OCI-LY1 (cell line): ENCODE measurements at regions not wholly inside any gene's neighbourhood (a gene's known extent, or its start where the extent isn't known, plus 50 kb on each side); places are given as distances from the start of the nearest gene placed in this dataset.

ENCODE experiments used
- EZH2 ChIP-seq: fragments of 200-600 bp; sonication (generic), shearing (Covaris generic); IDR thresholded peaks from 2 replicates; pipeline ENCODE4 v1.8.0; 2017; ENCODE audit warnings: borderline replicate concordance, mixed run types, mild to moderate bottlenecking, antibody characterized with exemption, low read length, moderate library complexity, mixed read lengths
- TF ChIP-seq, protein P1 (sequence below): fragments of 200-600 bp; sonication (generic), shearing (Covaris generic); IDR thresholded peaks from 2 replicates; pipeline ENCODE4 v1.5.1; 2017; ENCODE audit warnings: mild to moderate bottlenecking, antibody characterized with exemption, low read length, moderate library complexity, mixed read lengths

GRCh38 chr1:166261511-166261910, 94.7 kb upstream of the FAM78B start:
- TF ChIP-seq, protein P1, sequence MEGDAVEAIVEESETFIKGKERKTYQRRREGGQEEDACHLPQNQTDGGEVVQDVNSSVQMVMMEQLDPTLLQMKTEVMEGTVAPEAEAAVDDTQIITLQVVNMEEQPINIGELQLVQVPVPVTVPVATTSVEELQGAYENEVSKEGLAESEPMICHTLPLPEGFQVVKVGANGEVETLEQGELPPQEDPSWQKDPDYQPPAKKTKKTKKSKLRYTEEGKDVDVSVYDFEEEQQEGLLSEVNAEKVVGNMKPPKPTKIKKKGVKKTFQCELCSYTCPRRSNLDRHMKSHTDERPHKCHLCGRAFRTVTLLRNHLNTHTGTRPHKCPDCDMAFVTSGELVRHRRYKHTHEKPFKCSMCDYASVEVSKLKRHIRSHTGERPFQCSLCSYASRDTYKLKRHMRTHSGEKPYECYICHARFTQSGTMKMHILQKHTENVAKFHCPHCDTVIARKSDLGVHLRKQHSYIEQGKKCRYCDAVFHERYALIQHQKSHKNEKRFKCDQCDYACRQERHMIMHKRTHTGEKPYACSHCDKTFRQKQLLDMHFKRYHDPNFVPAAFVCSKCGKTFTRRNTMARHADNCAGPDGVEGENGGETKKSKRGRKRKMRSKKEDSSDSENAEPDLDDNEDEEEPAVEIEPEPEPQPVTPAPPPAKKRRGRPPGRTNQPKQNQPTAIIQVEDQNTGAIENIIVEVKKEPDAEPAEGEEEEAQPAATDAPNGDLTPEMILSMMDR, result no peak
- no peak for TF ChIP-seq EZH2
